ENCODE measurements at regions not wholly inside any gene's neighbourhood (a gene's known extent, or its start where the extent isn't known, plus 50 kb on each side); places are given as distances from the start of the nearest gene placed in this dataset.
"Not testable (repeated sequence)": the region's sequence is repeated elsewhere in the genome, so short reads cannot be mapped to it uniquely, and the experiment has no call there.

DNA sequence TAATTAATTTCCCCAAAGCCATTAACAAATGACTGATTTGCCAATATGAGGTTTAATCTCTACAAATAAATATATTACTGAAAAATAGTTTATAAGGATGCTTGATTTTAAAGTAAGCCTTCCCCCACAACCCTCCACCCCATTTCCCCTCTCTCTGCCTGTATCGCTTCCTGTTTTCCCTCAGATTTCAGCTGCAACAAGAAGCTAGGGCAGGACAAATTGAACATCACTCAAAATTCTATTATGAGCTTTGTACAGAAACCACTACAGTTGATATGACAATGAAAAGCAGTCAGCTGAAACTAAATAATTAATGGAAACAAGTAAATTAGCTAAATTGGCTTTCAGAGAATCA is 109.0 kb upstream of the SP4 start:
- no peak for DNase-seq (ENCODE audit: low spot score)

DNA sequence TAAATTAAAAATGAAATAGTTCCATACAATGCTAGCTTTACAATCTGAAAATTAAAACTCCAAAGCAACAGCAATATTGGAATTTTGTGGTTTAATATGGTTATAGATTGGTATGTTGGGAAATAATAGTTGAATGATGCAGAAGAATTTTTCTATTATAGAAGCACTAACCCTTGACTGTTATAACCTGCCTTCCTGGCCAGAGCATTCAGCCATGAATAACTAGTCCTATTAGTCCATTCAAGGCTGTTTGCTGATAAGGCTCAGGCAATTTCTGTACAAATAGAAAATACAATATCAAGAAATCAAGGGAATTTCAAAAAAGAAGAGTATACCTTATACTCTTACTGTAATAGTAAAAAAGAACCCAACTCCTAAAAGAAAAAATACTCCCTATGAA is 101.6 kb upstream of the SP4 start:
- DNase-seq (ENCODE audit: low spot score), result no peak

DNA sequence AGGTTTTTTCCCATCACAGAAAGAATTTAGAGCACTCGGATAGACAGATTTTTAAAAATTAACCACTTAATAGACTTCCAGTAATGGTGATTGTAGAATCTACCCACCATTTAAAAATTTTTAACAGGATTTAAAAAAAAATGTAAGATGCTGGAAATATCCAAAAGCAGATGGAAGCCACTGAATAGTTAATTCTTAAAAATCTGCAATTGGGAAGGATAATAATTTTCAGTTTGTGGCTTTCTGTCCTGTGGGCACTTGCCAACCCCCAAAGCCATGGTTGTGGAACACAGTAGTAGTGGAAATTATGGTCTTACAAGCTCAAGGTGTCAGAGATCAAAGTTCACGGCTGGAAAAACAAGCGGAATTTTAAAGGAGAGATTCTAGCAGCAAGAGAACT is 101.0 kb upstream of the SP4 start:
- DNase-seq (ENCODE audit: low spot score), result no peak

DNA sequence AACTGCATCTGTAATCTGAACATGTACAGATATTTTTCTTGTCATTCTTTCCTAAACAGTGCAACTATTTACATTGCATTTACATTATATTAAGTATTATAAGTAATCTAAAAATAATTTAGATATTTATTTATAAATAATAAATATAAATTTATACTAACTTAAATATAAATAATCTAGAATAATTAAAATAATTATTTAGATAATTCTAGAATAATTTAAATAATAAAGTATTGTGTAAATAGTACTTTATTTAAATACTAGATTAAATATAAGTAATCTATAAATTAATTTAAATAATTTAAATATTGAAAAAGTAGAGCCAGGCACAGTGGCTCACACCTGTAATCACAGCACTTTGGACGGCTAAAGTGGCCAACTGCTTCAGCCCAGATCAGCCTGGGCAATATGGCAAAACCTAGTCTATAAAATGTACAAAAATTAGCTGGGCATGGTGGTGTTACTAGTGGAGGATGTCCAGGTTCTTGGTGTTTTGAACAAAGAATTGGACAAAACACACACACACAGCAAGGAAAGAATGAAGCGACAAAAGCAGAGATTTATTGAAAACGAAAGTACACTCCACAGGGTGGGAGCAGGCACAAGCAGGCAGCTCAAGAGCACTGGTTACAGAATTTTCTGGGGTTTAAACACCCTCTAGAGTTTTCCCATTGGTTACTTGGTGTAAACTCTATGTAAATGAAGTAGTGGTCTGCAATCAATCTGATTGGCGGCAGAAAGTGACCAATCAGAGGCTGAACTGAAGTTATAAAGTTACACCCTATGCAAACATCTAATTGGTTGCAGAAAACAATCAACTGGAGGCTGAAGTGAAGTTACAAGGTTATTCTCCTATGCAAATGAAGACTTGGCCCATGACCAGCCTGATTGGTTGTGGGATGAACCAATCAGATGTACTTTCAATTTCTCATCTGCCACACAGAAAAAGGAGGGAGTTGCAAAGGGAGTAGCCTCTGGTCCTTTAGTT is 100.2 kb upstream of the SP4 start:
- peak; percentile 27 for DNase-seq (ENCODE audit: low spot score)

DNA sequence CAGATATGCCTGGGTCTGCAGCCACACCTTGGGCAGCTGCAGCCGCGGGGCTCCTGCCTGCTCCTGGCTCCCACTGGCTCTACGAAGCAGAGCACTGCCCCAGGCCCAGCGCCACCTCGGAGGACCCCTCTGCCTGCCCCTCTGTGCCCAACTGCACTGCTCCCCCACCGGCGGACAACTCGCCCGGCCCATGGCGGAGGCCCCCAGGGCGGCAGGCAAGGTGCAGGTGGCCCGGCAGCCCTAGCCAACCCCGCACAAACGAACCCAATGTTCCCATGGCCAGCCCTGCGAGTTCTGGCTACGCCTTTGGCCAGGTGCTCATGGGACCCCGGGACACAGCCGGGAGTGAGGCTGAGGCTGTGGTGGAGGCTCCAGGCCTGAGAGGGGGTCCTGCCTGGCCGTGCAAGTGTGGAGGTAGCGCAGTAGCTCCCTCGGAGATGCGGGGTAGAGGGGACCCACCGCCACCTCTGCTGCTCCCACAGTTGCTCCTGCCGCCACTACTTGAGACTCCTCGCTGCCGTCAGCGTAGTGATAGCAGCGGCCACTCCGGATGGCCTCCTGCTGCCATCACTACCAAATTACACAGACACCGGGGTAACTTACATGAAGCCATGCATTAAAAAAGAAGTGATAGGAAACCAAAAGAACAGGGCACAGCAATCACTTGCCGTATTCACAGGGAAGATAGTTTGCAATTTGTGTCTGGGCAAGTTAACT is 97.3 kb upstream of the SP4 start:
- DNase-seq (ENCODE audit: low spot score), result no peak

DNA sequence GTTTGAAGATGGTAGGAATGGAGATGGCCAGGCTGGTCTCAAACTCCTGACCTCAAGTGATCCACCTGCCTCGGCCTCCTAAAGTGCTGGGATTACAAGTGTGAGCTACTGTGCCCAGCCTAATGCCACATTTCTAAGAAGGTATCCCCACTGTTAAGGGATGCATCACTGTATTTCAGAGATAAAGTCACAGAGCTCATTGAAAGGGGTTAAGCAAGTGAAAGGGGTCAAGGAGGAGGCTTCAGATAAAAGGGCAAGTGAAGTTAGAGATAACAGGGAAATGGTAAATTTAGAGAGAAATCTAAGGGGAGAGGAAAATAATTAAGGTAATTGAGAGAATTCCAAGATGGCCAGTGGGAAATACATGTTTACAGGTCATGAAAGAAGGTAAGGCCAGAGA is 93.0 kb upstream of the SP4 start:
- no peak for DNase-seq (ENCODE audit: low spot score)

DNA sequence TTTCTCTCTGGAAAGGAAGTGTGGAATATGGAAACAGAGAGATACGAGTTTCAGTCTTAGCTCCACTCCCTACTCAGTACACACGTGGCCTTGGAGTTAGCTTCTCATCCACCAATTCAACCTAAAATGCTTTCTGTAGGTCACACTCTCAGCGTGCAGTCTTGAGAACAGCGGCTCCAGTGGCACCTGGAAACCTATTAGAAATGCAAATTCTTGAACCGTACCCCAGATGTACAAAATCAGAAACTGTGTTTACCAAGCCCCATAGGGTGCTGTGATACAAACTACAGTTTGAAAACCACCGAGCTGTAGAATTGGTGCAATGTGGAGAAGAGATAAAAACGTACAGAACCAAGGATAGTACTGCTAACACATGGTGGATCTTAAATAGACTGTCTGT is 91.1 kb upstream of the SP4 start:
- no peak for DNase-seq (ENCODE audit: low spot score)

DNA sequence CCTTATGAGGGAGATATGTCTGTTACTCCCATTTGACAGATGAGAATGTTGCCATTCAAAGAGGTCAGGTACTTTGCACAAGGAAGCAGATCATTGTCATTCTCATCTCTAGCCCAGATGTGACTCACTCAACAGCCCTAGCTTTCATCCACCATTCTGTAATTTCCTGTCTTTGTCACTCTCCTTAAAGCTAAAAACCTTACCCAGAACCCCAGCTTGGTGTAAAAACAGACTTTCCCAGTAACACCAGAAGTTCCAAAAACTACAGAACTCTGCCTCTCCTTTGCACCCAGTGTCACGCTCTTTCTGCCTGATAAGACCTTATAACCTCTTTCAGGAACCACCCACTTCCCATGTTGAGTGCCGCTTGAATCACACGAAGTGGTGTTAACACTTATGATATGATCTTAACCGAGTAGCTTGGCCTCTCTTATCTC is 89.1 kb upstream of the SP4 start:
- DNase-seq (ENCODE audit: low spot score), result no peak

DNA sequence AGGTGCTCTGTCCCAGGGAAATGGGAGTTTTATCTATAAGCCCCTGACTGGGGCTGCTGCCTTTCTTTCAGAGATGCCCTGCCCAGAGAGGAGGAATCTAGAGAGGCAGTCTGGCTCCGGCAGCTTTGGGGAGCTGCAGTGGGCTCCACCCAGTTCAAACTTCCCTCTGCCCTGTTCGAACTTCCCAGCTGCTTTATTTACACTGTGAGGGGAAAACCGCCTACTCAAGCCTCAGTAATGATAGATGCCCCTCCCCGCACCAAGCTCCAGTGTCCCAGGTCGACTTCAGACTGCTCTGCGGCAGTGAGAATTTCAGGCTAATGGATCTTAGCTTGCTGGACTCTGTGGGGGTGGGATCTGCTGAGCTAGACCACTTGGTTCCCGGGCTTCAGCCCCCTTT is 83.0 kb upstream of the SP4 start:
- not testable (repeated sequence) for DNase-seq (ENCODE audit: low spot score)

DNA sequence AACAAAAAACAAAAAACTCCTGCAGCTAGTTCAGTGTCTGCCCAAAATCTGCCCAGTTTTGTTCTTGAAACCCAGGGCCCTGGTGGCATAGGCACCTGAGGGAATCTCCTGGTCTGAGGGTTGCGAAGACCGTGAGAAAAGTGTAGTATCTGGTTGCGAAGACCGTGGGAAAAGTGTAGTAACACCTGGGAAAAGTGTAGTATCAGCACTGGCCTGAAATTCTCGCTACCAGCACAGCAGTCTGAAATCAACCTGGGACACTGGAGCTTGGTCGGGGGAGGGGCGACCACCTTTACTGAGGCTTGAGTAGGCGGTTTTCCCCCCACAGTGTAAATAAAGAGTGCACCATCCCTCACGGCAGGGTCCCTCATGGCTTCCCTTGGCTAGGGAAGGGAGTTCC is 82.5 kb upstream of the SP4 start:
- no peak for DNase-seq (ENCODE audit: low spot score)

DNA sequence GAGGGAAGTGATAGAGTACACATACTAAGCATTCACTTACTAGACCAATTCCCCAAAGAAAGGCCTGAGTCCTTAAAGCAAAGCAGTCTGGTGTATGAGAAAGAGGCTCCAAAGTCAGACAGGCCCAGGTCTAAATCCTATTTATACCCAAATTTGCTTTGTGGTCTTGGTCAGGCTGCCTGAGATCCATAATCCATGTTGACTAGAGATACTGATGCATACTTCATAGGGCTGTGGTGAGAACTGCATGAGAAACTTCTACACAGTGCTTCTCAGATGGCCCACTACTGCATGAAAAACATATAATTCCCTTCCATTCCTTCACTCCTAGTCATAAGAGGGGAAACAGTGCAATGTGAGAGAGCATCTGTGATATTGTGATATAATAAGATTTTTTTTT is 81.6 kb upstream of the SP4 start:
- DNase-seq (ENCODE audit: low spot score), result no peak

DNA sequence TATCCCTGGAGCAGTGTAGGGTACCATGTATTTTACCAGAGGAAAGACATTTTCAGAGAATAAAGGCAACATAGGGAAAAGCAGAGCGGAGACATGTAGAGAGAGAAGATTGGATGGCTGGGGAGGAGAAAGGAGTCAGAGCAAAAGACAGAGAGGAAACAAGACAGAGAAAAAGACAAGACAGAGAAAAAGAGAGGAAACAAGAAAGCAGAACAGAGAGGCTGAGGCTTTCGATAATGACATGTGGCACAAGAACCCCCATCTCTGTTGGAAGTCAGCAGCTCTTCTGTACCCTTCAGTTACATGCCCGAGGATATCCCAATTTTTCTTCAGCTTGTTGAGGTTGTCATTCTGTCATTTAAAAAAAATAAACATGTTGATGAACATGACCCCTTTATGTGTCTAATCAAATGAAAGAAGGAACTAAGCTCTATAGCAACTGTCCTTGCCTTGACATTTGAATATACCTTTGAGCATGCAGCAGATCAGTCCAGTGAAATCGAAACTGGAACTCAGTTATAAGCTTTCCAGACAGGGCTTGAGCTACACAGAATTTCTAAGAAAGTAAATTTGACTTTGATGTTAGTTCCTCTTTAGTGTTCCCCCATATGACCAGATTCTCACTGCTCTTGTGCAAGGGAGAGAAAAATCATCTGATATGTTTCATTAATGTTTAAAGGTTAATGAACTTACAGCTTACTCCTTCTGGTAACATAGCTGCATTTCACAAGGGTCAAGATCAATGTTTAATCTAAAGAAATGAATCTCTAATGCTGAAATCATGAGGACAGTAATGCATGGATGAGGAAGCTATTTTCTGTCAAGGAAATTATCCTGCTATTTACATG is 75.1 kb upstream of the SP4 start:
- DNase-seq (ENCODE audit: low spot score), result peak; percentile 94

DNA sequence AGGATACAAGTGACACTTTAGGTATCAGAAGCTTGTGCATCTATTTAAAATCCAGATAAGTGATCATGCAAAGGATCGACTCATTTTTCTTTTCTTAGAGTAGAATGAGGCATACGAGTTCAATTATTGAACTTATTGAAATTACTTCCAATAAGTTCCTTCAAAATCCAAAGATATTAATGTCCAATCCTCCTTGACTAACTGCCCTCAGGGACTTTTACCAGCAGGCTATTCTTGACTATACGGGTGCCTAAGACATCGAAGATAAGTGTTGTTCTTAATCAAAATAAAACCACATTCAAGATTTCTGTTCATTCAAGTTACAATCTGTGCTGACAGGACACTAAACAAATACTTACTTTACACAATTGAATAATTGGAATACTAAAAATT is 74.5 kb upstream of the SP4 start:
- DNase-seq (ENCODE audit: low spot score), result no peak

DNA sequence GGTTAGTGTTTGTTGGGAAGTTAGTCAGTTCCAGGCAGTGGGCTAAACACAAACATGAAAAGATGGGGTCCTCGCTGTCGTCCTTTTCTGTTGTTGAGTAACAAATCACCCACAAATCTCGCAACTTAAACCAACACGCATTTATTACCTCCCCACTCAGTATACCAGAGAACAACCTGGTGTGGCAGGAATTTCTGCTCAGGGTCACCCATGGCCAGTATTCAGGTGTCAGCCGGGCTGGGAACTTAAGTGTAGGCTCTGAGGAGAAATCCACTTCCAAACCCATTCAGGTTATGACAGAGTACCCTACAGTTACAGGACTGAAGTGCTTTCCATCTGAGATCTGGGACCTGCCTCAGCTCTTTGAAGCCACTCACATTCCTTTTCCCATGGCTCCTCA is 73.6 kb upstream of the SP4 start:
- no peak for DNase-seq (ENCODE audit: low spot score)

DNA sequence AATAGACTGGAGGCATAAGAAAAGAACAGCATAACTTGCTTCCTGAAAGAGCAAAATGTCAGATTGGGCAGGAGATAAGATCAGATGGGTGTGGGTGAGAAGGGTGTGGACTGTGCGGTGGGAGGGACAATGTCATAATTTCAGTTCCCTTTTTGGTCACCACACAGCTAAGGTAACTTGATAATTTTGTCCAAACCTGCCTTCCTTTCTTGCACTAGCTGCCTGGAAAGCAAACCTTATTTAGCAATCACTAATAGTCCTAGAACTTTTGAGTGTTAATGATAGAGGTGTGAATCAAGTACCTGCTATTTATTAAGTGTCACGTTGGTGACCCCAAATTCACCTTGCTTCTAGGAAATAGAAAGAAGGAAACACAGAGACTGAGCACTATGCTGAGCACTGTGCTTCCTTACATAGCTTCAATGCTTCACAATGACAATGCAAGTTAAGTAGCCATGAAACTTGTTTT is 72.4 kb upstream of the SP4 start:
- DNase-seq (ENCODE audit: low spot score), result peak; percentile 78

DNA sequence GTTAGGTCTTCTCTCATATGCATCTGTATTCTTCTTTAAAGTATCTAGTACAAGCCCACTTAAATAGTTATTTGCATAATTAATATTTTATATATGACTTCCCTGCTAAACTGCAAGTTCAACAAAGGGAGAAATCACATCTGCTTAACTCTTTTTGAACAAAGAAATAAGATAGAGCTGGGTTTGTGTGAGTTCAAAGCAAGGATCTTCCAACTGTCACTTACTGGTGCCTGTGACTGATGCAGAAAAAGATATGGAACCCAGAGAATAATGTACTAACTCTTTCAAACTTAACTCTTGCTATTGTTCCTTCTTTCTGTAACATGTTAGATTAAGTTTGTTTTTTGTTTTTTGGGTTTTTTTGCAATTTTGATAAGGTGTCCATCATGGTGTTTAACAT is 71.3 kb upstream of the SP4 start:
- DNase-seq (ENCODE audit: low spot score), result no peak

DNA sequence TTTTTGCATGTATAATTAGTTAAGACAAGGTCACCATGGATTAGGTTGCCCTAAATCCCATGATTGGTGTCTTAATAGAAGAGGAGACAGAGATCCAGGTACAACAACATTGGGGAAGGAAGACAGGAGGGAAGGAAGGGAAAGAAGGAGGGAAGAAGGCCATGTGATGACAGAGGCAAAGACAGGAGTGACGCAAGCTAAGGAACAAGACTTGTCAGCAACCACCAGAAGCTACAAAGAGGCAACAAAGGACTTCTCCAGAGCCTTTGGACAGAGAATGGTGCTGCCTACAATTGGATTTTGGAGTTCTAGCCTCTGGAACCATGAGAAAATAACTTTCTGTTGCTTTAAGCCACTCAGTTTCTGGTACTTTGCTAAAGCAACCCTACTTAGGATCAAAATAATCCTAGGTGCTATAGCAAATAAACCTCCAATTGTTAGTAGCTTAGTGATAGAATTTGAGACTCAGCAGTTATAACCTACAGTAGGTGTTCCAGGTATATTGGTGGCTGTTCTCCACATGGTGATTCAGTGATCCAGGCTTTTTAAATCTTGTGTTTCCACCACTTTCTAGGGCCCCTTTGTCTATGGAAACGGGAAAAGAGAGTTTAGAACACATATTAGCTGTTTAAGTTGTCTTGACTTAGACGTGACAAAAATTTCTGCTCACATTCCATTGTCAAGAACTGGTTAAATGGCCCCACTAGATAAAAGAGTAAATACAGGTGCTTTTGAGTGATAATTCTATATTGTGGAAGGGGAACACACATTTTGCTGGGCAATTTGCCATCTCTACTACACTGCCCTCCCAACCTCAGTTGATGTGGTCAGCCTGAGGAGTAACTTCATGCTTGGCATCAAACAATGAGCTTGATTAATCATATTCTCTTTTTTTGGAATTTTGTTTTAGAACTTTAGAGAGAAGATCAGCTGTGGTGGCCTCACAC is 70.5 kb upstream of the SP4 start:
- no peak for DNase-seq (ENCODE audit: low spot score)

DNA sequence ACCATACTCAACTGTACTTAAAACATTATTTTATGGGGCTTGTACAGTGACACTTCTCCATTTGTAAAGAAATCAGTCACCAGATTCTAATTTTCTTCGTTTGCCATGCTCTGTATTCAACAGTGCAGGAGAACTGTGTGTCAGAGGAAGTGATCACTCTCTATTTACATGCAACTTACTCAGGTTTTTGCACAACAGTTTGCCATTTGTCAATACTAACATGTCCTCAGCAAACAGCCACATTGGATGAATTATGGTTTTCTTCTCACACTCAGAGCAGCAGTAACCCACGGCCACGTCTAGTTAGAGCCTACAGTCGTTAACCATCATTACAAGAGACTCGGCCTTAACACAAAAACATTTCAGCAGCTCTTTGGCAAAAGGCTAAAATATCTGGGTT is 69.2 kb upstream of the SP4 start:
- DNase-seq (ENCODE audit: low spot score), result no peak

DNA sequence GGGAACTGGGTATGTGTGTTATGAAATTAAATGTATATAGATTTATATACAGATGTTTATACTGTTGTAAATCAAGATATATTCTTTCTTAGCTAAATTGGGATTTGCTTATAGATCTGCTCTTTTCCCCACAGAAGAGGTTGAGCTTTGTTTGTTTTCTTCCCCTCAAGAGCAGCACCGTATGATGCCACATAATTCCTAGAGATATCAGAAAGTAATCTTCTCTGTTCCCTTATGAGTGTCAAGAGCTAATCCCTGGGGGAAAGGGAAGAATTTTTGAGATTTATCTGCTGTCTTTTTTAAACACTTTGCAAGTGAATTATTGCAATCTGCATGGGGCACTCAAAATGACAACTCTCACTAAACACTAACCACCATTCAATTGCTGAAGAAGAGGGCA is 68.7 kb upstream of the SP4 start:
- no peak for DNase-seq (ENCODE audit: low spot score)

DNA sequence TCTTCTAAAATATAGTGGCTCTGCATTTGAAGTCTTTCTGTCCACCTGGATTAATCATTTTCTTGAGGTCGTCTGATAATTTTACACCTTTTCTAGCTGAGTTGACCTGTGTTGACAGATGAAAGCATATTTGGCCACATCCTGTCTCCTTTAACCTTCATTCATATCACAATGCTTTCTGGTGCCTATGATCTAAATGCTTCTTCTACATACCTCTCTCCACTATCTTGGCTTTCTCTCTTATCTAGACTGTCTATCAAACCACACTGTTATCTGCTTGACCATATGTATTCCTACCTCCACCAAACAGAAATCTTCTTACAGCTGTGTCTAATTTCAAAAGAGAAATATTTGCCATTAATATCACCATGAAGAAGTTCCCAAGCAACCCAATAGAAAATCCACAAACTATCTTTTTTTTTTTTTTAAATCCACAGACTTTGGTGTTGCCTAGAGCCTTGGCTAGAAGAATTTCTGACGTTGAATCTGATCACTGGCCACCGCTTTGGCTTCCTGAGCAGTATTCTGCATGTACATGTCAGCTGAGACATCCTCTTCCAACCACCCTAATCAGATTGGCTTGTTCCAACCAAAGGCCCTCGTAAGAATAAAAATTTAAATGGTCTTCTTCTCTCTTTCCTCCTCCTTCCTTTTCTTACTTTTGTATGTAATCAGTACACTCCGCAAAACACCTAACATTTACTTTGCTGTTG is 66.3 kb upstream of the SP4 start:
- no peak for DNase-seq (ENCODE audit: low spot score)

DNA sequence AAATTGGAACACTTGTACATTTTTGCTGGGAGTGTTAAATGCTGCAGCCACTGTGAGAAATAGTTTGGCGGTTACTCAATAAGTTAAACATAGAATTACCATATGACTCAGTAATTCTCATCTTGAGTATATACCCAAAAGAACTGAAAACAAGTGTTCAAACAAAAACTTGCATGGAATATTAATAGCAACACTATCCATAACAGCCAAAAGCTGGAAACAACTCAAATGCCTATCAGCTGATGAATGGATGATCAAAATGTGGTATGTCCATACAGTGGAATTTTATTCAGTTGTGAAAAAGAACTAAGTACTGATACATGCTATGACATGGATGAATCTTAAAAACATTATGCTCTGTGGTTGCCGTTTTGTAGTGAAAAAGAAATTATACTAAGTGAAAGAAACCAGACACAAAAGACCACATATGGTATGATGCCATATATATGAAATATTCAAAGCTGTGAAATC is 63.0 kb upstream of the SP4 start:
- no peak for DNase-seq (ENCODE audit: low spot score)

Data from NAMALWA (cell line).